ENCODE measurements at regions not wholly inside any gene's neighbourhood (a gene's known extent, or its start where the extent isn't known, plus 50 kb on each side); places are given as distances from the start of the nearest gene placed in this dataset.
"Not testable (repeated sequence)": the region's sequence is repeated elsewhere in the genome, so short reads cannot be mapped to it uniquely, and the experiment has no call there.

GRCh38 chr1:121543988-121544387 lies 359.2 kb downstream of the SRGAP2C start:
- H3K9me3 ChIP-seq (replicated peaks in 1 of 2; ENCODE audit: control insufficient read depth in 2 of 2, insufficient read depth in 1 of 2, low read depth in 1 of 2, low read length in 2 of 2); H3K27ac ChIP-seq (replicated peaks; ENCODE audit: low read length); H2BK120ac ChIP-seq (ENCODE audit: low read depth, low read length); H3K4me2 ChIP-seq (ENCODE audit: insufficient read depth, low read length, poor library complexity, severe bottlenecking); H4K8ac ChIP-seq (ENCODE audit: low read depth, low read length); H2BK12ac ChIP-seq (ENCODE audit: low read length); H2AK5ac ChIP-seq (ENCODE audit: low read depth, low read length); H3K4me1 ChIP-seq (ENCODE audit: control insufficient read depth in 2 of 2, insufficient read depth in 1 of 2, low read depth in 1 of 2, low read length in 2 of 2); DNase-seq (ENCODE audit: low spot score); H3K4me3 ChIP-seq (ENCODE audit: low read length in 2 of 2); H3K27me3 ChIP-seq (ENCODE audit: control insufficient read depth in 3 of 3, insufficient read depth in 3 of 3, low read depth in 1 of 3, low read length in 3 of 3); H3K79me1 ChIP-seq (ENCODE audit: low read depth, low read length); H2AFZ ChIP-seq (ENCODE audit: low read length); H3K14ac ChIP-seq (ENCODE audit: low read length); H3K4ac ChIP-seq (ENCODE audit: low read length); H3K23ac ChIP-seq (ENCODE audit: low read depth, low read length, poor library complexity); H2BK5ac ChIP-seq (ENCODE audit: low read length); H3K18ac ChIP-seq (ENCODE audit: low read length); H3K9ac ChIP-seq (ENCODE audit: low read depth, low read length, poor library complexity); H3K36me3 ChIP-seq (replicated peaks in 1 of 2; ENCODE audit: control insufficient read depth in 2 of 2, insufficient read depth in 2 of 2, low read length in 2 of 2); H4K91ac ChIP-seq (ENCODE audit: low read depth, low read length, poor library complexity); H2BK15ac ChIP-seq (ENCODE audit: low read length): not testable (repeated sequence)
- no CpG with 5 or more reads among the region's 4 CpGs for WGBS, 2 donors (ENCODE audit: extremely low coverage in 2 of 2, insufficient read length in 2 of 2, insufficient replicate concordance in 1 of 2)

- no peak overlapping the region for H3K4ac ChIP-seq (ENCODE audit: low read length)
- no peak overlapping the region for H3K23ac ChIP-seq (ENCODE audit: low read depth, low read length, poor library complexity)
- no peak overlapping the region for H3K14ac ChIP-seq (ENCODE audit: low read length)
- no peaks in the 10 kb centered on the region for H3K36me3 ChIP-seq (replicated peaks in 1 of 2; ENCODE audit: control insufficient read depth in 2 of 2, insufficient read depth in 2 of 2, low read length in 2 of 2)
- no peak overlapping the region for H3K9ac ChIP-seq (ENCODE audit: low read depth, low read length, poor library complexity)
- H3K79me1 ChIP-seq (ENCODE audit: low read depth, low read length): no peaks in the 10 kb centered on the region
- no peak overlapping the region for H2BK12ac ChIP-seq (ENCODE audit: low read length)
- no peaks in the 10 kb centered on the region for H3K4me1 ChIP-seq (ENCODE audit: control insufficient read depth in 2 of 2, insufficient read depth in 1 of 2, low read depth in 1 of 2, low read length in 2 of 2)
- no CpG with 5 or more reads among the region's 2 CpGs for WGBS, 2 donors (ENCODE audit: extremely low coverage in 2 of 2, insufficient read length in 2 of 2, insufficient replicate concordance in 1 of 2)
- no peaks in the 10 kb centered on the region for H3K27me3 ChIP-seq (ENCODE audit: control insufficient read depth in 3 of 3, insufficient read depth in 3 of 3, low read depth in 1 of 3, low read length in 3 of 3)
- H3K9me3 ChIP-seq (replicated peaks in 1 of 2; ENCODE audit: control insufficient read depth in 2 of 2, insufficient read depth in 1 of 2, low read depth in 1 of 2, low read length in 2 of 2): no peaks in the 10 kb centered on the region
- no peak overlapping the region for H3K27ac ChIP-seq (replicated peaks; ENCODE audit: low read length)
- no peak overlapping the region for H2AFZ ChIP-seq (ENCODE audit: low read length)
- no peak overlapping the region for H2AK5ac ChIP-seq (ENCODE audit: low read depth, low read length)
- no peak overlapping the region for H3K4me2 ChIP-seq (ENCODE audit: insufficient read depth, low read length, poor library complexity, severe bottlenecking)
- no peak overlapping the region for H2BK5ac ChIP-seq (ENCODE audit: low read length)
- DNase-seq (ENCODE audit: low spot score): no peak
- H2BK120ac ChIP-seq (ENCODE audit: low read depth, low read length): no peak overlapping the region
- H3K18ac ChIP-seq (ENCODE audit: low read length): no peak overlapping the region
- H2BK15ac ChIP-seq (ENCODE audit: low read length): no peak overlapping the region
- H4K8ac ChIP-seq (ENCODE audit: low read depth, low read length): no peak overlapping the region
- no peak overlapping the region for H3K4me3 ChIP-seq (ENCODE audit: low read length in 2 of 2)
- H4K91ac ChIP-seq (ENCODE audit: low read depth, low read length, poor library complexity): no peak overlapping the region
Measured at GRCh38 chr1:121544500-121544899, 359.7 kb downstream of the SRGAP2C start.

GRCh38 chr1:121545899-121546298 lies 361.1 kb downstream of the SRGAP2C start:
- H3K36me3 ChIP-seq (replicated peaks in 1 of 2; ENCODE audit: control insufficient read depth in 2 of 2, insufficient read depth in 2 of 2, low read length in 2 of 2); H2AK5ac ChIP-seq (ENCODE audit: low read depth, low read length); H3K4ac ChIP-seq (ENCODE audit: low read length); H3K9ac ChIP-seq (ENCODE audit: low read depth, low read length, poor library complexity); H3K18ac ChIP-seq (ENCODE audit: low read length); H2BK5ac ChIP-seq (ENCODE audit: low read length); H2BK120ac ChIP-seq (ENCODE audit: low read depth, low read length); H3K4me1 ChIP-seq (ENCODE audit: control insufficient read depth in 2 of 2, insufficient read depth in 1 of 2, low read depth in 1 of 2, low read length in 2 of 2); H4K8ac ChIP-seq (ENCODE audit: low read depth, low read length); H3K27me3 ChIP-seq (ENCODE audit: control insufficient read depth in 3 of 3, insufficient read depth in 3 of 3, low read depth in 1 of 3, low read length in 3 of 3); H3K79me1 ChIP-seq (ENCODE audit: low read depth, low read length); H2AFZ ChIP-seq (ENCODE audit: low read length); H3K14ac ChIP-seq (ENCODE audit: low read length); H2BK12ac ChIP-seq (ENCODE audit: low read length); H3K9me3 ChIP-seq (replicated peaks in 1 of 2; ENCODE audit: control insufficient read depth in 2 of 2, insufficient read depth in 1 of 2, low read depth in 1 of 2, low read length in 2 of 2); H3K4me2 ChIP-seq (ENCODE audit: insufficient read depth, low read length, poor library complexity, severe bottlenecking); DNase-seq (ENCODE audit: low spot score); H2BK15ac ChIP-seq (ENCODE audit: low read length); H3K4me3 ChIP-seq (ENCODE audit: low read length in 2 of 2); H4K91ac ChIP-seq (ENCODE audit: low read depth, low read length, poor library complexity); H3K23ac ChIP-seq (ENCODE audit: low read depth, low read length, poor library complexity); H3K27ac ChIP-seq (replicated peaks; ENCODE audit: low read length): not testable (repeated sequence)
- no CpG with 5 or more reads among the region's 3 CpGs for WGBS, 2 donors (ENCODE audit: extremely low coverage in 2 of 2, insufficient read length in 2 of 2, insufficient replicate concordance in 1 of 2)

- no peaks in the 10 kb centered on the region for H3K4me1 ChIP-seq (ENCODE audit: control insufficient read depth in 2 of 2, insufficient read depth in 1 of 2, low read depth in 1 of 2, low read length in 2 of 2)
- H4K8ac ChIP-seq (ENCODE audit: low read depth, low read length): no peak overlapping the region
- H3K4ac ChIP-seq (ENCODE audit: low read length): no peak overlapping the region
- no peak overlapping the region for H2BK12ac ChIP-seq (ENCODE audit: low read length)
- no CpG with 5 or more reads among the region's 3 CpGs for WGBS, 2 donors (ENCODE audit: extremely low coverage in 2 of 2, insufficient read length in 2 of 2, insufficient replicate concordance in 1 of 2)
- no peak overlapping the region for H4K91ac ChIP-seq (ENCODE audit: low read depth, low read length, poor library complexity)
- H2BK15ac ChIP-seq (ENCODE audit: low read length): no peak overlapping the region
- H3K27ac ChIP-seq (replicated peaks; ENCODE audit: low read length): no peak overlapping the region
- no peak overlapping the region for H2BK5ac ChIP-seq (ENCODE audit: low read length)
- no peaks in the 10 kb centered on the region for H3K9me3 ChIP-seq (replicated peaks in 1 of 2; ENCODE audit: control insufficient read depth in 2 of 2, insufficient read depth in 1 of 2, low read depth in 1 of 2, low read length in 2 of 2)
- no peak for DNase-seq (ENCODE audit: low spot score)
- H2AK5ac ChIP-seq (ENCODE audit: low read depth, low read length): no peak overlapping the region
- no peaks in the 10 kb centered on the region for H3K36me3 ChIP-seq (replicated peaks in 1 of 2; ENCODE audit: control insufficient read depth in 2 of 2, insufficient read depth in 2 of 2, low read length in 2 of 2)
- no peak overlapping the region for H3K4me2 ChIP-seq (ENCODE audit: insufficient read depth, low read length, poor library complexity, severe bottlenecking)
- no peak overlapping the region for H3K9ac ChIP-seq (ENCODE audit: low read depth, low read length, poor library complexity)
- no peaks in the 10 kb centered on the region for H3K27me3 ChIP-seq (ENCODE audit: control insufficient read depth in 3 of 3, insufficient read depth in 3 of 3, low read depth in 1 of 3, low read length in 3 of 3)
- H2AFZ ChIP-seq (ENCODE audit: low read length): no peak overlapping the region
- no peak overlapping the region for H3K18ac ChIP-seq (ENCODE audit: low read length)
- no peak overlapping the region for H3K4me3 ChIP-seq (ENCODE audit: low read length in 2 of 2)
- no peak overlapping the region for H2BK120ac ChIP-seq (ENCODE audit: low read depth, low read length)
- no peak overlapping the region for H3K23ac ChIP-seq (ENCODE audit: low read depth, low read length, poor library complexity)
- H3K79me1 ChIP-seq (ENCODE audit: low read depth, low read length): no peaks in the 10 kb centered on the region
- no peak overlapping the region for H3K14ac ChIP-seq (ENCODE audit: low read length)
Measured at GRCh38 chr1:121546830-121547591, 362.2 kb downstream of the SRGAP2C start.
